GM23338 (cell line): ENCODE measurements at regions not wholly inside any gene's neighbourhood (a gene's known extent, or its start where the extent isn't known, plus 50 kb on each side); places are given as distances from the start of the nearest gene placed in this dataset.

Experiments
- ATAC-seq: fragments of 200-7000 bp; cut with Tn5 transposase; 3 replicates; pipeline ENCODE4 v1.9.1; 2020
- DNase-seq: peaks from one replicate; pipeline ENCODE4 v3.0.0-alpha.2; 2015; ENCODE audit warnings: low spot score
- H2AFZ ChIP-seq: fragments of 200-600 bp; sonication (generic); 2 replicates; pipeline ENCODE4 v1.8.0; 2016; ENCODE audit warnings: antibody characterized with exemption, mild to moderate bottlenecking, moderate library complexity
- H3F3A ChIP-seq: fragments of 200-600 bp; sonication (generic); replicated peaks from 2 replicates; pipeline ENCODE4 v1.8.0; 2017; ENCODE audit warnings: antibody characterized with exemption, mixed run types, low read depth
- H3K27ac ChIP-seq: fragments of 200-600 bp; sonication (generic); 2 replicates; pipeline ENCODE4 v1.6.1; 2016; ENCODE audit warnings: low read depth
- H3K27me3 ChIP-seq: fragments of 200-600 bp; sonication (generic); 2 replicates; pipeline ENCODE4 v1.8.0; 2016; ENCODE audit warnings: mild to moderate bottlenecking, mixed run types, moderate library complexity; ENCODE audit not compliant: insufficient read depth
- H3K36me3 ChIP-seq: fragments of 200-600 bp; sonication (generic); 2 replicates; pipeline ENCODE4 v1.8.0; 2016; ENCODE audit warnings: mild to moderate bottlenecking; ENCODE audit not compliant: insufficient read depth
- H3K4me1 ChIP-seq: fragments of 200-600 bp; sonication (generic); 2 replicates; pipeline ENCODE4 v1.8.0; 2016; ENCODE audit warnings: mild to moderate bottlenecking, moderate library complexity; ENCODE audit not compliant: insufficient read depth
- H3K4me2 ChIP-seq: fragments of 200-600 bp; sonication (generic); 2 replicates; pipeline ENCODE4 v1.7.1; 2017; ENCODE audit warnings: mixed run types
- H3K4me3 ChIP-seq: fragments of 200-600 bp; sonication (generic); 2 replicates; pipeline ENCODE4 v1.6.1; 2016; ENCODE audit warnings: mixed run types
- H3K79me2 ChIP-seq: fragments of 200-600 bp; sonication (generic); replicated peaks from 2 replicates; pipeline ENCODE4 v1.8.0; 2017; ENCODE audit warnings: mild to moderate bottlenecking; ENCODE audit not compliant: insufficient read depth
- H3K9me2 ChIP-seq: fragments of 200-600 bp; sonication (generic); 2 replicates; pipeline ENCODE4 v1.8.0; 2017; ENCODE audit not compliant: insufficient read depth
- H4K20me1 ChIP-seq: fragments of 200-600 bp; sonication (generic); replicated peaks from 2 replicates; pipeline ENCODE4 v1.8.0; 2017; ENCODE audit warnings: mild to moderate bottlenecking; ENCODE audit not compliant: insufficient read depth
- H3K27ac Mint-ChIP-seq: 2 replicates; pipeline ENCODE4 v1.8.0; 2020; ENCODE audit warnings: inconsistent platforms, mild to moderate bottlenecking, moderate library complexity, mixed read lengths
- H3K27me3 Mint-ChIP-seq: 3 replicates; pipeline ENCODE4 v1.8.0; 2022; ENCODE audit warnings: low read depth, mild to moderate bottlenecking, moderate library complexity, mixed read lengths, inconsistent platforms; ENCODE audit not compliant: insufficient read depth, poor library complexity
- H3K36me3 Mint-ChIP-seq: 3 replicates; pipeline ENCODE4 v1.8.0; 2021; ENCODE audit warnings: low read depth, mild to moderate bottlenecking, inconsistent platforms, moderate library complexity, mixed read lengths
- H3K4me1 Mint-ChIP-seq: 3 replicates; pipeline ENCODE4 v1.8.0; 2020; ENCODE audit warnings: mild to moderate bottlenecking, inconsistent platforms, mixed read lengths
- H3K4me3 Mint-ChIP-seq: 3 replicates; pipeline ENCODE4 v1.8.0; 2021; ENCODE audit warnings: moderate library complexity, mild to moderate bottlenecking, inconsistent platforms, mixed read lengths
- H3K9me3 Mint-ChIP-seq: 3 replicates; pipeline ENCODE4 v1.8.0; 2020; ENCODE audit warnings: moderate library complexity, mild to moderate bottlenecking, inconsistent platforms, mixed read lengths
- CREB1 ChIP-seq: fragments of 250-450 bp; sonication (Bioruptor Pico); IDR thresholded peaks from 2 replicates; pipeline ENCODE4 v1.5.0; 2020; ENCODE audit warnings: low read depth, mild to moderate bottlenecking, moderate library complexity
- CTCF ChIP-seq, 2 experiments: fragments of 200-600 bp in 1 of 2; sonication (generic) in 1 of 2; conservative IDR thresholded peaks; 2 replicates each; pipeline versions ENCODE4 v1.5.1 to v1.6.1; 2016 to 2017; ENCODE audit warnings: antibody characterized with exemption in 2 of 2, low read depth in 2 of 2, mild to moderate bottlenecking in 2 of 2, moderate library complexity in 1 of 2
- ETS1 ChIP-seq: IDR thresholded peaks from 2 replicates; pipeline ENCODE4 v1.6.1; 2016; ENCODE audit warnings: antibody characterized with exemption
- EZH2 ChIP-seq: fragments of 200-600 bp; sonication (generic); IDR thresholded peaks from one replicate; pipeline ENCODE4 v1.8.0; 2017; ENCODE audit warnings: antibody characterized with exemption, mild to moderate bottlenecking, low read depth; ENCODE audit not compliant: unreplicated experiment
- EZH2phosphoT487 ChIP-seq: fragments of 200-600 bp; sonication (generic); IDR thresholded peaks from one replicate; pipeline ENCODE4 v1.8.1; 2018; ENCODE audit warnings: antibody characterized with exemption; ENCODE audit not compliant: unreplicated experiment
- JUNB ChIP-seq: IDR thresholded peaks from one replicate; pipeline ENCODE4 v1.6.1; 2016; ENCODE audit warnings: antibody characterized with exemption; ENCODE audit not compliant: unreplicated experiment
- NANOG ChIP-seq: IDR thresholded peaks from 2 replicates; pipeline ENCODE4 v1.6.1; 2016; ENCODE audit warnings: antibody characterized with exemption, borderline replicate concordance
- POLR2AphosphoS5 ChIP-seq: IDR thresholded peaks from 2 replicates; pipeline ENCODE4 v1.6.1; 2016; ENCODE audit warnings: antibody characterized with exemption, low read depth
- STAT1 ChIP-seq: IDR thresholded peaks from one replicate; pipeline ENCODE4 v1.6.1; 2016; ENCODE audit warnings: antibody characterized with exemption; ENCODE audit not compliant: unreplicated experiment
- ZNF114 ChIP-seq: fragments of 250-450 bp; sonication (Bioruptor Pico); IDR thresholded peaks from 2 replicates; pipeline ENCODE4 v1.5.0; 2020; ENCODE audit warnings: mild to moderate bottlenecking, moderate library complexity
- ZNF331 ChIP-seq: fragments of 250-450 bp; sonication (Bioruptor Pico); IDR thresholded peaks from 2 replicates; pipeline ENCODE4 v1.5.0; 2020; ENCODE audit warnings: low read depth, mild to moderate bottlenecking, moderate library complexity
- ZNF462 ChIP-seq: fragments of 250-450 bp; sonication (Bioruptor Pico); IDR thresholded peaks from 2 replicates; pipeline ENCODE4 v1.5.0; 2020; ENCODE audit warnings: mild to moderate bottlenecking, moderate library complexity
- TF ChIP-seq, protein P1 (sequence below): IDR thresholded peaks from one replicate; pipeline ENCODE4 v1.6.1; 2018; ENCODE audit warnings: antibody characterized with exemption; ENCODE audit not compliant: unreplicated experiment

DNA sequence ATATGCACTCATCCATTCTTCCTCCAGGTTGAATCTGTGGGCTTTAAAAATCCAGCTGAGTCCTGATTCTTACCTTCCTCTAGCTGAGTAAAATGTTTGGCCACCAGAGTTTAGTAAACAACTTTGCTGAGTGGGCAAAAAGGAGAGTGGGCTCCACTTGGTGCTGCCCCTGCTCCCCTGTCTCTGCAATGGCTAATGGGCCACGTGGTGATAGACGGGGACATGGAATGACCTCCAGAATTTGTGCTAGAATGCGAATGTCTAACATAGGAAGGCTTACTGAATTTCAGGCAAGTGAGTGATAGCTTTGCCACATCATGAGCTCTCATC lies 137.3 kb upstream of the CES5A start:
- Histone ChIP-seq H3F3A (no peaks in the 10 kb centered on the region), H3K4me2 (no peak overlapping the region), H4K20me1 (no peaks in the 10 kb centered on the region), H2AFZ (no peak overlapping the region), H3K36me3 (no peaks in the 10 kb centered on the region), H3K4me1 (no peaks in the 10 kb centered on the region), H3K4me3 (no peak overlapping the region), H3K9me2 (no peaks in the 10 kb centered on the region; the same call in 1 of the 2 replicates), H3K27ac (no peak overlapping the region), H3K27me3 (no peaks in the 10 kb centered on the region), H3K79me2 (no peaks in the 10 kb centered on the region)
- TF ChIP-seq CREB1 (CRISPR knock-in tag) (no peak), EZH2 (no peak), ZNF331 (CRISPR knock-in tag) (no peak), NANOG (no peak), ZNF462 (CRISPR knock-in tag) (no peak), POLR2AphosphoS5 (no peak), CTCF (conservative IDR thresholded peaks at IDR 0.05; ENCODE audit: low read depth in 2 of 2) (no peak), ETS1 (no peak), ZNF114 (CRISPR knock-in tag) (no peak), JUNB (no peak), STAT1 (no peak), EZH2phosphoT487 (no peak)
- TF ChIP-seq, protein P1, sequence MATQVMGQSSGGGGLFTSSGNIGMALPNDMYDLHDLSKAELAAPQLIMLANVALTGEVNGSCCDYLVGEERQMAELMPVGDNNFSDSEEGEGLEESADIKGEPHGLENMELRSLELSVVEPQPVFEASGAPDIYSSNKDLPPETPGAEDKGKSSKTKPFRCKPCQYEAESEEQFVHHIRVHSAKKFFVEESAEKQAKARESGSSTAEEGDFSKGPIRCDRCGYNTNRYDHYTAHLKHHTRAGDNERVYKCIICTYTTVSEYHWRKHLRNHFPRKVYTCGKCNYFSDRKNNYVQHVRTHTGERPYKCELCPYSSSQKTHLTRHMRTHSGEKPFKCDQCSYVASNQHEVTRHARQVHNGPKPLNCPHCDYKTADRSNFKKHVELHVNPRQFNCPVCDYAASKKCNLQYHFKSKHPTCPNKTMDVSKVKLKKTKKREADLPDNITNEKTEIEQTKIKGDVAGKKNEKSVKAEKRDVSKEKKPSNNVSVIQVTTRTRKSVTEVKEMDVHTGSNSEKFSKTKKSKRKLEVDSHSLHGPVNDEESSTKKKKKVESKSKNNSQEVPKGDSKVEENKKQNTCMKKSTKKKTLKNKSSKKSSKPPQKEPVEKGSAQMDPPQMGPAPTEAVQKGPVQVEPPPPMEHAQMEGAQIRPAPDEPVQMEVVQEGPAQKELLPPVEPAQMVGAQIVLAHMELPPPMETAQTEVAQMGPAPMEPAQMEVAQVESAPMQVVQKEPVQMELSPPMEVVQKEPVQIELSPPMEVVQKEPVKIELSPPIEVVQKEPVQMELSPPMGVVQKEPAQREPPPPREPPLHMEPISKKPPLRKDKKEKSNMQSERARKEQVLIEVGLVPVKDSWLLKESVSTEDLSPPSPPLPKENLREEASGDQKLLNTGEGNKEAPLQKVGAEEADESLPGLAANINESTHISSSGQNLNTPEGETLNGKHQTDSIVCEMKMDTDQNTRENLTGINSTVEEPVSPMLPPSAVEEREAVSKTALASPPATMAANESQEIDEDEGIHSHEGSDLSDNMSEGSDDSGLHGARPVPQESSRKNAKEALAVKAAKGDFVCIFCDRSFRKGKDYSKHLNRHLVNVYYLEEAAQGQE = no peak
- ATAC-seq = no peak
- no peak for DNase-seq
- Mint-ChIP-seq H3K27me3 (no peaks in the 10 kb centered on the region), H3K4me3 (no peak overlapping the region), H3K27ac (no peak overlapping the region), H3K4me1 (peaks cover 4% of the 10 kb centered on the region; the same call in 2 of the 3 replicates), H3K9me3 (no peaks in the 10 kb centered on the region), H3K36me3 (no peaks in the 10 kb centered on the region)
